Cerebellar nuclear complex (tissue), 1 donor: ENCODE measurements at regions not wholly inside any gene's neighbourhood (a gene's known extent, or its start where the extent isn't known, plus 50 kb on each side); places are given as distances from the start of the nearest gene placed in this dataset.
"Not testable (repeated sequence)": the region's sequence is repeated elsewhere in the genome, so short reads cannot be mapped to it uniquely, and the experiment has no call there.

Experiments used
- DNase-seq, 2 experiments: peaks; one replicate each; lab custom pipeline; 2025; lab: John Stamatoyannopoulos, UW

GRCh38 chr11:87971354-87971753 lies 203.9 kb downstream of the RAB38 start:
- no peak for DNase-seq

GRCh38 chr11:87970762-87971161 lies 204.5 kb downstream of the RAB38 start:
- DNase-seq = no peak

GRCh38 chr11:87967459-87967858 lies 207.8 kb downstream of the RAB38 start:
- DNase-seq = no peak

GRCh38 chr11:87966694-87967093 lies 208.5 kb downstream of the RAB38 start:
- no peak for DNase-seq

GRCh38 chr11:87966216-87966615 lies 209.0 kb downstream of the RAB38 start:
- DNase-seq = no peak

- DNase-seq = no peak
These were observed 213.6 kb downstream of the RAB38 start for GRCh38 chr11:87961606-87962005.

GRCh38 chr11:87957961-87958360 lies 217.3 kb downstream of the RAB38 start:
- no peak for DNase-seq

- DNase-seq = no peak
These were observed 220.8 kb downstream of the RAB38 start for GRCh38 chr11:87954476-87954875.

- DNase-seq = no peak
These were observed 232.5 kb downstream of the RAB38 start for GRCh38 chr11:87942786-87943185.

GRCh38 chr11:87934182-87934581 lies 241.1 kb downstream of the RAB38 start:
- no peak for DNase-seq

GRCh38 chr11:87926250-87926970 lies 248.8 kb downstream of the RAB38 start:
- no peak for DNase-seq

GRCh38 chr11:87924125-87924524 lies 251.1 kb downstream of the RAB38 start:
- DNase-seq = no peak

- DNase-seq = no peak
These were observed 258.1 kb downstream of the RAB38 start for GRCh38 chr11:87917111-87917510.

- DNase-seq = no peak
These were observed 266.1 kb downstream of the RAB38 start for GRCh38 chr11:87909178-87909577.

- DNase-seq = no peak
These were observed 267.2 kb downstream of the RAB38 start for GRCh38 chr11:87908086-87908485.

- DNase-seq = no peak
These were observed 271.9 kb downstream of the RAB38 start for GRCh38 chr11:87903345-87903744.

GRCh38 chr11:87901341-87901740 lies 273.9 kb downstream of the RAB38 start:
- no peak for DNase-seq

GRCh38 chr11:87897921-87898320 lies 277.3 kb downstream of the RAB38 start:
- no peak for DNase-seq

GRCh38 chr11:87897071-87897470 lies 278.2 kb downstream of the RAB38 start:
- no peak for DNase-seq

- no peak for DNase-seq
These were observed 280.3 kb downstream of the RAB38 start for GRCh38 chr11:87894961-87895360.

GRCh38 chr11:87892291-87892690 lies 283.0 kb downstream of the RAB38 start:
- no peak for DNase-seq

- DNase-seq = no peak
These were observed 286.1 kb downstream of the RAB38 start for GRCh38 chr11:87889126-87889525.

GRCh38 chr11:87885084-87885483 lies 290.2 kb downstream of the RAB38 start:
- DNase-seq = not testable (repeated sequence)

- DNase-seq = no peak
These were observed 296.1 kb downstream of the RAB38 start for GRCh38 chr11:87879118-87879517.
